ENCODE measurements at regions not wholly inside any gene's neighbourhood (a gene's known extent, or its start where the extent isn't known, plus 50 kb on each side); places are given as distances from the start of the nearest gene placed in this dataset.

GRCh38 chr13:91132786-91133185 is 214.7 kb upstream of the MIR17HG start:
- no peak for TF ChIP-seq CTCF (conservative IDR thresholded peaks at IDR 0.05; ENCODE audit: low read depth, low read length)
- TF ChIP-seq EZH2 (IDR thresholded peaks at IDR 0.05; ENCODE audit: borderline replicate concordance, low read depth, low read length, poor library complexity, severe bottlenecking), result no peak

All from A673 (cell line).